ENCODE measurements at regions not wholly inside any gene's neighbourhood (a gene's known extent, or its start where the extent isn't known, plus 50 kb on each side); places are given as distances from the start of the nearest gene placed in this dataset.
"Not testable (repeated sequence)": the region's sequence is repeated elsewhere in the genome, so short reads cannot be mapped to it uniquely, and the experiment has no call there.

DNA sequence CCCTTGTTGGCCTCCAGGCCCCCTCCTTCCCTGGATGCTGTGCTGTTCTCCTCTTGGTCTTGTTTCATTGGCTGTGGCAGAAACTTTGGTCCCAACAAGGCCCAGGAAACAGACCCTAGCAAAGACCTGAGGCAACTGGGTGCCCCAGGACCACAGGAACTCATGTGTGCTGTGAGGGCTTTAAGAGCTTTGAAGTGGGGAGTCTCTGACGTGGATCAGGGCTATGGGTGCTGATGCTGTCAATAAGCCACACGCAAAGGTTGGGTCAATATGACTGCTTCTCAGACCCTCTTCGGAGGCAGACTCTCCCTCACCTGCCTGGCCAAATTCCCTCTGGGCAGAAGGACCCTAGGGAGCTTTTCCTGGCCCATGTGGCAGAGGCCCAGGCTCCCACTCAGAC, 91.5 kb upstream of the MLN start:
- DNase-seq (ENCODE audit: low read depth in 2 of 2) = no peak

DNA sequence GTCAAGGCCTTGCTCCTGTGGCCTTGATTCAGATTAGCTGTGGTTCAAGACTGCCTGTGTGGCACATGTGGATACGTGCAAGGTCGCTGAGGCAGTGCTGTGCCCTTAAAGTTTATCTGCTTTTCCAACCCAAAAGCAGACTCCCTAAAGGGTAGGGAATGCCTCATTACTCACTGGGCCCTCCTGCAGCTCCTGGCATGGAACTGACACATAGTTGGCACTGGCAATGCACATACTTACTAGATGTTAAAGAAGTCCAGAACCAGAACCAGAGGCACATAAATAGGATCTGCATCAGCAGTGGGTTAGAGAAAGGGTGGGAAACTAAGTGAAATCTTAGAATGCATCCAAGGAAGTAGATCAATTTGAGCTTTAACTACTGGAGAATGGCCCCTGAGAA, 90.6 kb upstream of the MLN start:
- DNase-seq (ENCODE audit: low read depth in 2 of 2) = no peak

DNA sequence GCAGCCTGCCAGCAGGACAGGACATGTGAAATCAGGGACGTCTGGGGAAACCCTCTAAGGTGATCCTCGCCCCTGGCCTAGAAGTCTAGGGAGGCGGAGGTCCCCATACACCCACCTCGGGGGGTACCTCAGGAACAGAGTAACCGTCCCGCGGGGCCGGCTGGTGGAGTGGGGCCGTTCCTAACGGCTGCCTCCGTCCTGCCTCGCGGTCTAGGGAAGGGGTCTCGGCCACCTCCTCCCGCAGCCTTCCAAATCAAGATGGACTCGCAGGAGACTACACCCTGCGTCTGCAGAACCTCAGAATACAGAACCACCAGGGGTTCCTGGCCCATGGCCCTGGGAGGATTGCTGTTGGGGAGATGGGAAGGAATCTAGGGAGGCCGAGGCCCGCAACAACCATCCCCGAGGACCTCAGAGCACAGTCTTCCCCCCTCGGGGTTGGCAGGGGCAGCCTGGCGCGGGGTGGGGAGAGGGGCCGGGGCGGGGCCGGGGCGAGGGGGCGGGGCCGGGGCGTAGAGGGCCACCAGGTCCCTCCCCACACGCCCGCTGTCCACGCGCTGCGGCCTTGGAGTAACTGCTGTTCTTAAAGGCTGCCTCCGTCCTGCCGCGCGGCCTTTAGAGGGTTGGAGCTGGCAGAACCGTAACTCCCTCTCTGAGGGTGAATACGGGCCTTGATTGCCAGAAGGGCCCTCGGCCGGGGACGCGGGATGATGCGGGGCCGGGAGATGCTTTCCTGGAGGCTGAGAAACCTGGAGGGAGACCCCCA, 89.0 kb upstream of the MLN start:
- DNase-seq (ENCODE audit: low read depth in 2 of 2) = no peak

DNA sequence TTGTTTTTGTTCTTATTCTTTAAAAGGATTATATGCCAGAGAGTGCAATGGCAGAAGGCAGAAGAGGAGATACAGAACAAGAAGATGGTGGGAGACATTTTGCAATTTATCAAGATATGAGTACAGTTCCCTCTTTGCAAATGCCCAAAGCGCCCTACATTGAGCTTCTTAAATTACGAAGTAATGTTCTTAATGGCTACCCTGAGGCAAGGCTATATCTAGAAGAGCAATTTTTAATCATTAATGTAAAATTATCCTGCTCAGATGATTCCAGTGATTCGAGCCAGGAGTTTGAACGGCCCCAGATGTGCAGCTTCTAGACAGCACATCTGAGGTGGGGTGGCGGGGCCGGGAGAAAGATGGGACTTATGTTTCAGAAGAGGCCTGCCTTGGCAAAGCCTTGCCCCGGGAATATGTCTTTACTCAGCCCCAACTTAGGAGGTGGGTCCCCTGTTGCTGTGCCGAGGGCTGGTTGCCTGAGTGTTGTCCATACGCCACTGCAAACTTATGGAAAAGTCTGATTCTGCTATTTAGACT, 84.9 kb upstream of the MLN start:
- no peak for DNase-seq (ENCODE audit: low read depth in 2 of 2)

DNA sequence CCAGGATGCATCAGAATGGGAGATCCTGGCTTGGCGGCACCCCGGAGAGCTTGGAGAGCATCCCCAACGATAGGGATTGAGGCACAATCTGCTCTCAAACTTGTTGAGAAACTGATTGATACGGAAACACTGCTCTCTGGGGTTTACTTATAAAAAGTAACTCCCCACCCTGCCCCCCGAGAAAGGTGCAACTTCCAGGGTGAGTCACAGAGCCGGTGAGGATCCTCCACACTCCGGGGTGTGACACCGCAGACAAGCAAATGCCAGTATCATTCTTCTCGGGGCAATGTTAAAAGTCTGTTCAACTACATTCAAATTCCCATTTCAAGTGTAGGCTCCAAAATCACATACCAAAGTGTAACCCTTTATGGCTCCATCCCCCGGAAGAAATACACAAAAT, 84.4 kb upstream of the MLN start:
- DNase-seq (ENCODE audit: low read depth in 2 of 2) = no peak

DNA sequence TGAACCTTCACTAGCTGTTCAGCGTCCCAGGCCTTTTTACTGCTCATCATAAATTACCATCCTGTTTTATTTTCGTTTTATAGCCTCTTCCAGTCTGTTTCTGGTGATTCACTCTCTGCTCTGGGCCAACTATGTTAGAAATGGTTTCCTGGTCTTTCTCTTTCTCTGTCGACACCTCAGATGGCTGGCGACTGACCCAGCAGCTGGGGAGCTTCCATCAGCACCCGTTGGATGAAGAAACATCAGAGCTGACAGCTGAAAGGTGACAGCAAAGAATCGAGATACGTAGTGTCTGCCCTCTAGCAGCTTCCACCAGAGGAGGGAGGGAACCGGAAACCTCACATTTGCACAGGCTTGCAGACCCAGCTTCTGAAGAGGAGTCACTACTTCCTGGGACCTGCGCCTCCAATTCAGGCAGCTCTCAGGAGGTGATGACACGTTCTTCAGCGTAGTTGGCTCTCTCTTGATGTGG, 82.9 kb upstream of the MLN start:
- no peak for DNase-seq (ENCODE audit: low read depth in 2 of 2)

DNA sequence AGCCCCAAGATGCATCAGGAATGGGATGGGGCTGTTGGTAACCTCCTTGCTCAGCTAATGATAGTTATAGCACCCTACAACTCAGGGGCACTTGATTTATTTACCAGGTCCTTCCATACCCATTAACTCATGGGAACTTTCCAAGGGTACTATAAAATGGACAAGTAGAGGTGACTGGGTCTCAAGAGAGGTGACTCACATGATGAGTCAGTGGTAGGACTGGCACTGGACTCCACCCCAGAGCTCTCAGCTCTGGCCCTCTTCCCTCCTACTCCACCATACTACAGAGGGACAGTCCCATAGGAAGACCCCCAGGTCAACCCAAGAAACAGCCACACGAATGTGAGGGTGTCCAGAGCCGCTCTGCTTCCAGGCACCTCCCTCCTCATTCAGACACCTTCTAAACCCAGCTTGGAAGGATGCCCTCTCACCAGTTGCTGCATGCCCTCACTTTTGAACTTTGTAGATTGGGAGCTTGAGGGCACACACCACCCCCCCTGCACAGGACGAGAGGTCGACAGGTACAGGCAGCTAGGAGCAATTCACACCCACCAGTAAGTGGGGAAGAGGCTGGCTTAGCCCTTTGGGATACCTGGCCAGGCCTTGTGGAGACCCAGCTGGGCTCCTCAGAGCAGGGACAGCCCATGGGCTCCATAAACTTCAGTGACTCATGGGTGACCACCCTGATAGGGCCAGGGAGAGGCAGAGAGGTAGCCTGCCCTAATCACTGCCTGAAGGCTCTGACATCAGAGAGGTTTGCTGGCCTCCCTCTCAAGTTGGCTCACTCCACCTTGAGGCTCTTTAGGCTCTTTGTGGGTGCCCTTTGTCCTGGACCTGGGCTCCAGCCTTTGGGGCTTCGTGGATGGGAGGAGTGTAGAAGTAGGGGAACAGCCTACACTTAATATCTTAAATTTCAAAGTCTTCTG, 81.6 kb upstream of the MLN start:
- no peak for DNase-seq (ENCODE audit: low read depth in 2 of 2)

DNA sequence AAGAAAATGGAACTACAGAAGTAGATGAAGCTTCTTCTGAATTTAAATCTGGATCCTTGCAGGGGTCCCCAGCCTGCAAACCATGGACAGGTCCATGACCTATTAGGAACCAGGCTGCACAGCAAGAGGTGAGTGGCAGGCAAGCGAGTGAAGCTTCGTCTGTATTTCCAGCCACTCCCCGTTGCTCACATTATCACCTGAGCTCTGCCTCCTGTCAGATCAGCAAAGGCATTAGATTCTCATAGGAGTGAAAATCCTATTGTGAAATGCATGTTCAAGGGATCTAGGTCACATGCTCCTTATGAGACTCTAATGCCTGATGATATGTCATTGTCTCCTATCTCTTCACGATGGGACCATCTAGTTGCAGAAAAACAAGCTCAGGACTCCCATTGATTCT, 79.8 kb upstream of the MLN start:
- not testable (repeated sequence) for DNase-seq (ENCODE audit: low read depth in 2 of 2)

DNA sequence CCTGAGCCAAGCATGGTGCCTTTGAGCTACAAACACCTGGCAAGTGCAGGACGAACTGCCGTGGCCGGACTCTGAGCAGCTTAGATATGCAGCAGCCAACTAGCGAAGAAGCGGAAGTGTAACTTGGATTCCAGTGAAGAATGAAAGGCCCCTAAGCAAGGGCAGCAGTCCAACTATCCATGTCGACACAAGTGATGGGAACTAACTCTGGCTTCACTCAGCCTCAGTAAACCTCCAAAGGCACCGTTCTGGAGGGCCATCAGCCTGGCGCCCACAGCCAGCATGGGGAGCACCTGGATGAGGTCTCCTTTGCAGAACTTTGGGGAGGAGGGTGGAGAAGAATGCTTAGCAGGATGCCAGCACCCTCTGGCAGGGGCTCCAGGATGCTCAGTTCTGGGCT, 78.4 kb upstream of the MLN start:
- DNase-seq (ENCODE audit: low read depth in 2 of 2) = no peak

DNA sequence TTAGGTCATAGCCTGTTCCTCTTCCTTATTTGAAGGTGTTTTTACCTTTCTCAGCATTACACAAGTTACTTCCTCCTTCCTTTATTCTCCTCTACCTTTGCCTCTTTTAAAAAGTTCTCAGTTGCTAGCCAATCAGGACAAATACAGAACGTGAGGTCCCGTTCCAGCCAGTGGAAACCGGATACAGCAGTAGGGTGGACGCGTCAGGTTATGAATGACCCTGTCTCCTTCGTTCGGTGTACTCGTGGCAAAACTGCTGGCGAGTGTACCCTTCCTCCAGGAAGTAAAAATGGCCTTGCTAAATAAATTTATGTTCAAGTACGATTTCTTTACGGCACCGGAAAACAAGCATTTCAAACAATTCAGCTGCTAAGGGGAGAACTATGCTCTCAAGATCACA, 77.0 kb upstream of the MLN start:
- no peak for DNase-seq (ENCODE audit: low read depth in 2 of 2)

DNA sequence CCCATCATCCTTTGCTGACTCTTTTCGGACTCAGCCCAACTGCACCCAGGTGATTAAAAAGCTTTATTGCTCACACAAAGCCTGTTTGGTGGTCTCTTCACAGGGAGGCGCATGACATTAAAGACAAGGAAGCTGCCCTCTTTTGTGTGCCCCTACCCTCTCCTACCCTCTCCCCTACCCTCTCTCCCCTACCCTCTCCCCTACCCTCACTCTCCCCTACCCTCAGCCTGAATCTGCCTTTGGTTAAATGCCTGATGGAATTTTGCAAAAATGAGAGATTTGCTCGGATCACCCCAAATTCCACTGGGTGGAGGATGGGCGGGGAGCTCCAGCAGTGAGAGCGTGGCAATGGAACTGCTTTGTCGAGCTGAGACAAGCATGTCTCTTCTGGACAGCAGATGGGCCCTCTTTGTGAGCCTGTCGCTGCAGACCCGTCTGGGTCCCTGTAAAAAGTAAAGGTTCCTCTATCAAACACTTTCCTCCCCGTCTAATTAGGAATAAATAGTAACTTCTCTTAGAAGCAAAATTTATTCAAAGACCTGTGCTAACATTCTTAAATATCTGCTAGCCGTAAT, 76.4 kb upstream of the MLN start:
- DNase-seq (ENCODE audit: low read depth in 2 of 2) = no peak

DNA sequence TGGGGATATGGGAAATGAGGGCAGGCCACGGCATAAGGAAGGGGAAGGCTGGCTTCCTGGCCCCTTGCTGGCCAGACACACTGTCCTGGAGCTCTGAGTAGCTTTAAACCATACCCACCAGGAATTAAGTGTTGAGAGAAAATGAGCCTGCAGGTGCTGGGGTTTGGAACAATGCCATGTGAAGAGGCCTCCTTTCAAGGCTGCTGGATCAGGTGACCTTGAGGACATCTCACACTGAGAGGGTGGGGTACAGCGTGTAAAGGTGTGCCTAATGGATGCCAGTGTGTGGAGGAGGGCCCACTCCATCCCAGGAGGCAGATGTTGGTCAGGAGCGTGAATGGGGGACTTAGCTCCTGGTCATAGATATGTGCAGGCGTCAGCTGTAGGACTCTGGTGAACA, 74.8 kb upstream of the MLN start:
- DNase-seq (ENCODE audit: low read depth in 2 of 2) = no peak

DNA sequence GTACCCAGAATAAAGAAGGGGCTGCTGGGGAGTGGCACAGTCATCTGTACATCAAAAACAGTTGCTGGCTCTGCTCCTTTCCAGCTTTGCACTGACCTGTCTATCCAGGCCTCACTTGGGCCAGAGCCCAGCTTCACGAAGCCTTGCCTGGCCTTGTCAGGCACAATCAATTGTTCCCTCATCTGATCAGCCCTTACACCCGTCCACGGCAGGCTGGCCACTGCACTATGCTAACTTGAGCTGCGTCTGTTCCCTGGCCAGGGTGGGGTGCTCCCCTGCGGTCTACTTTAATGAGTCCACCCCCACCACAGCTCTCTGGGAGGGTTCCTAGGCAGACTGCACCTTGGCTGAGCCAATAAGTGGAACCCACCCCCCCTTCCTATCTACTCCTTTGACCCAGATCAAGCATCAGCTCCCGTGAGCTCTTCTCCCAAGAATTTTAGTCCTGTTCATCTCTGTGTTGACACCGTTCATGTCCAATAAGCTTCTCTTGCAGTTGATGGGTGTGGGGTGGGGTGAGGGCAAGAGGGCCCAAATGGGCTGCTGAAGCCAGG, 74.3 kb upstream of the MLN start:
- DNase-seq (ENCODE audit: low read depth in 2 of 2) = no peak

DNA sequence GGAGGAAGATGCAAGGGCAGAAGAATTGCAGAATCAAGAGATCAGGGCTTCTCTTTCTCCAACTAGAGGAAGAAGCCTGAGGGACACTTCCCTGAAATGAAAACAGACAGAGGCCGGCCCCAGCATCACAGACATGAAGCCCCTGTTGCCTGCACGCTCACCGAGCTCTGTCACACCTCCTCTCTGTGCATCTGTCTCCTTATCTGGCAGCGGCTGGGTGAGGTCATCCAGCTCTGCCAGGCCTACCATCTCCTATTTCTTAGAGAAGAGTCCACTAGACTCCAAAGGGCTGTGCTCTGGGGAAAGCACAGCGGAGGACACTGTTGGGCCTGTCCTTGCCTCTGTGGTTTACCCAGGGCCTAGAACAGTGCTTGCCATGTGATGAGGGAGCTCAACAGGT, 71.9 kb upstream of the MLN start:
- DNase-seq (ENCODE audit: low read depth in 2 of 2) = no peak

DNA sequence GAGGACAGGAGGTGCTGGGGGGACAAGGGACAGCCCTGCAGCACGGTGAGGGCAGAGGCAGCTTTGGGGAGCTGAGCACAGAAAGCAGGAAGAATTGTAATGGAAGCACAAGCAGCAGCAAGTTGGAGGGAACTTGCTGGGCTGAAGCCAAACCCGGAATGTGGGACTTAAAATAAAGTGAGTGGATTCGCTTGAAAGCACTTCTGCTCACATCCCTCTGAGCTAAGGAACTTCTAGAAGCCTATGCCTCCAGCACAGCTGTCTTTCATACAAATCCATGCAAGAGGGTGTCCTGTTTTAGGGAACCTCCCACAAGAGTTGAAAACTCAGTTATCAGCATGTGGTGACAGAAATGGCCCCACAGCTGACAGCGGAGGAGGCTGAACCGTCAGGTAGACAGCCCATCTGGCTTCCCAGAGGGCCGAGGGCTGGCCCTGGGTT, 71.4 kb upstream of the MLN start:
- DNase-seq (ENCODE audit: low read depth in 2 of 2) = no peak

DNA sequence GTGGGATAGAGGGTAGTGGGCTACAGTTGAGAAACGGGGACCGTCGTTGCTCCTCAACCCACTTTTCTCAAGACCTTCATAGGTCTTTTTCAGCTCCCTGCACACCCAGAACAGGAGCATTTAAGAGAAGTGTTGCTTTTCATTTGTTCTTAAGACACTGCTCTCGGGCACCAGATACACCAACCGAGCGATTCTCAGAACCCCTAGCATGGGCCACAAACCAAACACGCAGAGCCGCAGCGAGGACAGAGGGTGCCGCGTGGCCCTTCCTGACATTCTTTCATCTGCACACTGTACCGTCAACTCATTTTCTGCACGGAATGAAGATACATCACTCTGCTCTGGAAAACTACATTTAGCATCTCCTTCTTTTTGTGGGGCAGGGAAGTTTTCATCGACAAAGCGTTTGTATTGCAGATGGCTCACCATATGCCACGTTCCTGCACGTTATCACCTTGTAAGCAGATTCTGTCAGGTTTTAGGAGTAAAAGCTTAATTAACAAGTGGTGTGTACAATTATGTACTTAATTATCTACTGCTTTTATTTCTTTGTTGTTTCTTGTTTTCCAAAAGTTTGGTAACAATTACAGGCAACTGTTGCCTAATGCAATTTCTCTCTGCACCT, 70.4 kb upstream of the MLN start:
- no peak for DNase-seq (ENCODE audit: low read depth in 2 of 2)

DNA sequence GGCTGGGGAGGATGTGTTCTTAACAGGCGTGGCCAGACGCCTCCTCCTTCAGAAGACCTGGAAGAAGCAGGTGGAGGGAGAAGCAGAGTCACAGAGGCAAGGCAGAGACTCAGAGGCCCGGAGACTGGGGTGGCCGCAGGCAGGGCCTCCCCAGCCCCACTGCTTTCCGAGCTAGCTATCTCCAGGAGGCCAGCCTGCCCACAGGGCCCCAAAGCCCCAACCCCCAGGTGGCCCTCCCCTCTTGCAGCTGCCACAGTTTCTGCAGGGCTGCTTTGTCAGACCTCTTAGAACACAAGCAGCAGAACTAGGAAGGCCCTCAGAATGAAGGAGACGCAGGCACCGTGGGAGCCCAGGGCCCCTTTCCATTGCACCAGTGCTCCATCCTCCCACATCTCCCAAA, 69.0 kb upstream of the MLN start:
- DNase-seq (ENCODE audit: low read depth in 2 of 2) = no peak

DNA sequence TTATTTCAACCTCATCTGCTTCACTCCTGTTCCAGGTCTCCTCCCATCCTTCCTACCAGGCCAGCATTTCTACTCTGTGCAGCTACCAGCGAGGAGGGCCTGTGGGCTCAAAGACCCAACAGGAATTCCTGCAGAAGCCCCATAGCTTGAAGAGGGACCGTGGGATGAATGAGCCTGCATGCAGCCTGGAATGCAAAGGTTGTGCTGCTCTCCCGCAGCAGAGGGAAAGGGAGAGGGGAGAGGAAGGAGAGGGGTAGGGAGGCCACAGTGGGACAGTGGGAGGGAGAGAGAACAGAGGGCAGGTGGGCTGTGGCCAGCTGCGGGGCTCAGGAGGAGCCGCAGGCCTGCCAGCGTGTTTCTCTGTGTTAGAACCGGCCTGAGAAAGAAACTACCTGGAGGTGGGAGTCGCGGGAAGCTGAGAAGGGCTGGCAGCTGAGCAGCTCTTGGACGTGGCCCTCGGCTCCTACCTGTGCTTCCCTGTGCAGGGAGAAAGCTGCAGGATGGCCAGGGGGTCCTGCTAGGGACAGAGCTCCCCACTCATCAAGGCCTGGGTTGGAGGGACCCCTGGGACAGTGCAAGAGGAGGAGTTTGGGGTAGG, 66.1 kb upstream of the MLN start:
- no peak for DNase-seq (ENCODE audit: low read depth in 2 of 2)

DNA sequence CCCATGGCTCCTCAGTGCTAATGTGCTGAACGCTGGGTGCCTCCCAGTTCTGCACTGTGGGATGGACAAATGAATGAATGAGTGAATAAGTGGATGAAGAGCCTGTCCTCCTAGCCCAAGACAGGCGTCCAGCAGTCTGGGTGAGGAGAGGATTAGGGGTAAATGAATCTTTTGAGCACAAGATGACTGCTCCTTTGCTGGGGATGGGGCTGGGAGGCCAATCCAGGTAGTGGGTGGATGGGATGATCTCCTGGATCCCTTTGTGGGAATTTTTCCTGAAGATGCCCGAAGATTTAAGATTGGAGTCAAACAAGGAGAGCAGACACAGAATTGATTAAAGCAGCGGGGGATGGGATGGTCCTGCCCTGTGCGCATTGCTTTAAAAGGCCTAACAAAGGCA, 65.3 kb upstream of the MLN start:
- no peak for DNase-seq (ENCODE audit: low read depth in 2 of 2)

DNA sequence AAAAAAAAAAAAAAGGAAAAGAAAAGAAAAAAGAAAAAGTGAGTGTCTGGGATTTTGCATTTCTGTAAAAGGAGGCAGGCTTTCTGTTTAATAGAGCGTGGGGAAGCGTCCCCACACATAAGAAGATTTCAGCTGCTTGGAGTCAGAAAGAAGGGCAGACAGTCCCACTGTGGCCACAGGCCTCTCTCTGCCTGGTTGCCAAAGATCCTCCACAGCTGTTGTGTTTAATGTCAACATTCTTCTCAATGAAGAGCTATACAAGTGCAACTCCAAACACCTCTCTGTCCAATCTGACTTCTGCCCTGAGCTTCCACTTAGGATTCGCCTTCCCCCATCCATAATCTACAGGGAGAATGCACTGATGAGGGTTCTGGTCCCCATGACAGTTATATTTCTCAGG, 64.3 kb upstream of the MLN start:
- no peak for DNase-seq (ENCODE audit: low read depth in 2 of 2)

DNA sequence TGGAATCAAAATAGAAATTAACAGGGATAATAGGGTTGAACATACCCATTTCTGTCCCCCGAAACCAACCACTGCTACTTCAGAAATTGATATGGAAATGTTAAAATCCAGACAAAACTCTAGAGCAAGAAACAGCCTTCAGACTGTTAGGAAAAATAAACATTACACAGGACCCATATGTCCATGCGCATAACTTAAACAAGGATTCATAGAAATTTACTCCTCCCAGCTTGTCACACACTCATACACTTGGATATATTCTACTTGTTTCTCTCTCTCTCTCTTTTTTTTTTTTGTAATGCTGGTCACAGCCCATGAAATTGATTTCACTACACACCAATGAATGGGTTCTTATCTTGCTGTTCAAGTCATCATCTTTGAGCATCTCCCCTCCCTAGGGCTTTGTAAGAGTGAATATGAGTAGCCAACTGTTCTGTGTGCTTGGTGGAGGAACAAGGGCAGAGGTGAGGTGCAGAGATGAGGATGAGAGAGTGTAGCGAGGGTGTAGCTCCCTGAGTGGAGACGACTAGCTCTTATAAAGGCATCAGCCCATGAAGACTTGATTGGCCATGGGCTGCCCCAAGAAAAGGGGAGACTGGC, 61.8 kb upstream of the MLN start:
- DNase-seq (ENCODE audit: low read depth in 2 of 2) = no peak

Data from stimulated activated CD4-positive, alpha-beta T cell treated with anti-CD3 and anti-CD28 coated beads, Interleukin-1b, Interleukin-23, amount 100 ng/mL, for 1 hour (primary cell).